Activated CD8-positive, alpha-beta T cell treated with anti-CD3 and anti-CD28 coated beads, Interleukin-2, amount 10 ng/mL, durations not matched to agents 7 days and 5 days (primary cell): ENCODE measurements at regions not wholly inside any gene's neighbourhood (a gene's known extent, or its start where the extent isn't known, plus 50 kb on each side); places are given as distances from the start of the nearest gene placed in this dataset.
A peak's percentile ranks its signal among the peaks of the same experiment; 100 is the strongest.

Experiments
- ATAC-seq: fragments of 150-1000 bp; cut with Tn5 transposase; one replicate; pipeline ENCODE4 v1.10.0; 2021; ENCODE audit warnings: moderate library complexity
- CTCF ChIA-PET: fragments of 350-600 bp; sonication (Branson Sonifier 250); formaldehyde crosslinking; loops from one replicate; lab custom pipeline; 2021; ENCODE audit warnings: antibody characterized with exemption; lab: Charles Lee
- POLR2A ChIA-PET: fragments of 350-600 bp; sonication (Branson Sonifier 250); formaldehyde crosslinking; loops from one replicate; lab custom pipeline; 2021; ENCODE audit warnings: antibody characterized with exemption; lab: Charles Lee
- DNase-seq: peaks from one replicate; pipeline ENCODE4 v3.0.0-alpha.2; 2020
- H3K27ac Mint-ChIP-seq: one replicate; pipeline ENCODE4 v1.8.0; 2021; ENCODE audit warnings: mild to moderate bottlenecking, mixed read lengths
- H3K27me3 Mint-ChIP-seq: one replicate; pipeline ENCODE4 v1.8.0; 2021; ENCODE audit warnings: low read depth, mixed read lengths
- H3K36me3 Mint-ChIP-seq: one replicate; pipeline ENCODE4 v1.8.0; 2021; ENCODE audit warnings: low read depth, mixed read lengths
- H3K4me1 Mint-ChIP-seq: one replicate; pipeline ENCODE4 v1.8.0; 2021; ENCODE audit warnings: low read depth, mixed read lengths
- H3K4me3 Mint-ChIP-seq: one replicate; pipeline ENCODE4 v1.8.0; 2021; ENCODE audit warnings: mild to moderate bottlenecking, mixed read lengths
- H3K9me3 Mint-ChIP-seq: one replicate; pipeline ENCODE4 v1.8.0; 2022; ENCODE audit warnings: mixed read lengths; ENCODE audit not compliant: insufficient read depth

- POLR2A ChIA-PET = no interaction called here
- peak overlapping the region; percentile 89 for H3K27ac Mint-ChIP-seq
- no peaks in the 10 kb centered on the region for H3K27me3 Mint-ChIP-seq
- H3K4me1 Mint-ChIP-seq = peaks cover 28% of the 10 kb centered on the region
- peak overlapping the region; percentile 48 for H3K4me3 Mint-ChIP-seq
- CTCF ChIA-PET = interaction anchor here (0.9 to 1.0 kb wide), 2 partner anchors 43 to 118 kb away, joined by 3 to 4 read pairs; no protein-coding TSS in a partner anchor
- H3K36me3 Mint-ChIP-seq = peaks cover 63% of the 10 kb centered on the region
- H3K9me3 Mint-ChIP-seq = peaks cover 33% of the 10 kb centered on the region
- no peak for DNase-seq
- ATAC-seq = peak; percentile 44
Observed at GRCh38 chr2:181223234-181223633, 234.0 kb upstream of the ITGA4 start.

DNA sequence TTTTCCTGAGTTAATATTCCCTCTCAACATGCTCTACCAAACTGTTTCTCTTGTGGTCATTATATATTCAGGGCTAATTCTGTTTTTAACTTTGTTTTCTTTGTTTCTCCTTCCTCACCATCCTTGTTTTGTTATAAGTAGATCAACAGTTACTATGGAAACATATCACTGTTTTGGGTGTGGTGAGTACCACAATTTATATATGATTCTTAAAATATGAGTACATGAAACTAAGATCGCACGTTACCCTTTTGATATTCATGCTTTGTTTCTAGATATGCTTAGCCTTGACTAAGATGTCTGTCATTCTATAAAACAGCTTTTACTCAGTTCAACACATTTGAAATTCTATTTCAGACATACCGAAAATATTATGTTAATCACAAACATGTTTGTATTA, 232.3 kb upstream of the ITGA4 start:
- ATAC-seq (peak; percentile 47), DNase-seq (no peak)
- Mint-ChIP-seq H3K27me3 (no peaks in the 10 kb centered on the region), H3K4me3 (peak overlapping the region; percentile 54), H3K27ac (peak overlapping the region; percentile 84), H3K9me3 (peaks cover 29% of the 10 kb centered on the region), H3K4me1 (peaks cover 28% of the 10 kb centered on the region), H3K36me3 (peaks cover 62% of the 10 kb centered on the region)
- ChIA-PET CTCF (interaction anchor here (2.4 kb wide), 1 partner anchor 10 kb away, joined by 7 read pairs; no protein-coding TSS in a partner anchor), POLR2A (interaction anchor here (0.7 to 1.2 kb wide), 2 partner anchors 25 to 232 kb away, joined by 3 read pairs; partner anchors contain the start of gene ITGA4)

DNA sequence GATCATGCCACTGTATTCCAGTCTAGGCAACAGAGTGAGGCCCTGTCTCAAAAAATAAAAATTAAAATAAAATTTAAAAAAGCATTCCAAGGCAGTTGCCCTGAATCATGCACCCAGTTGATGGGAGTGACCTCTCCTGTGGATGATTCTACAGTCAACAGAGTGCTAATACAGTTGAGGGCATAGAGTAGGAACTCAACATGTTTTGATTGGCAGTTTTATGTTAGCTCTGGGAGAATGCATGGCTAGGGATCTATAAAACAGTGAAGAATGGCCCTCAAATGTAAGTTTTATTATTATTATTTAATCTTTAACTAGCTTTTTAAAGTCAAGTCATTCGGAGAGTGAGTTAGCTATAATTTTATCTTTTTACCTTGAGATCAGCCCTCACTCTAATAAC, 228.5 kb upstream of the ITGA4 start:
- peaks cover 21% of the 10 kb centered on the region for H3K4me1 Mint-ChIP-seq
- ChIA-PET POLR2A (interaction anchor here (0.9 kb wide), 1 partner anchor 229 kb away, joined by 3 read pairs; no protein-coding TSS in a partner anchor), CTCF (interaction anchor here (1.0 kb wide), 1 partner anchor 10 kb away, joined by 3 read pairs; no protein-coding TSS in a partner anchor)
- H3K27ac Mint-ChIP-seq = no peak overlapping the region
- H3K36me3 Mint-ChIP-seq = peaks cover 43% of the 10 kb centered on the region
- ATAC-seq (no peak), DNase-seq (no peak)
- H3K4me3 Mint-ChIP-seq = no peak overlapping the region
- no peaks in the 10 kb centered on the region for H3K27me3 Mint-ChIP-seq
- H3K9me3 Mint-ChIP-seq = peaks cover 16% of the 10 kb centered on the region

GRCh38 chr2:181231151-181231550, 226.0 kb upstream of the ITGA4 start:
- ChIA-PET POLR2A (no interaction called here), CTCF (no interaction called here)
- Mint-ChIP-seq H3K27me3 (no peaks in the 10 kb centered on the region), H3K9me3 (peaks cover 9% of the 10 kb centered on the region), H3K36me3 (peaks cover 34% of the 10 kb centered on the region), H3K4me3 (no peak overlapping the region), H3K27ac (no peak overlapping the region), H3K4me1 (peaks cover 21% of the 10 kb centered on the region)
- DNase-seq (no peak), ATAC-seq (no peak)

GRCh38 chr2:181231886-181232621, 225.1 kb upstream of the ITGA4 start:
- peaks cover under 1% of the 10 kb centered on the region for H3K9me3 Mint-ChIP-seq
- no peak for ATAC-seq
- DNase-seq = no peak
- H3K36me3 Mint-ChIP-seq = peaks cover 28% of the 10 kb centered on the region
- POLR2A ChIA-PET = no interaction called here
- H3K4me3 Mint-ChIP-seq = no peak overlapping the region
- CTCF ChIA-PET = no interaction called here
- H3K27ac Mint-ChIP-seq = no peak overlapping the region
- peaks cover 28% of the 10 kb centered on the region for H3K4me1 Mint-ChIP-seq
- no peaks in the 10 kb centered on the region for H3K27me3 Mint-ChIP-seq

- Mint-ChIP-seq H3K4me3 (no peak overlapping the region), H3K4me1 (peaks cover 39% of the 10 kb centered on the region)
Observed at GRCh38 chr2:181234487-181234891, 222.7 kb upstream of the ITGA4 start.

GRCh38 chr2:181235011-181235410, 222.2 kb upstream of the ITGA4 start:
- ChIA-PET CTCF (interaction anchor here (1.0 to 2.2 kb wide), 4 partner anchors 9 to 41 kb away, joined by 3 to 7 read pairs (median 3); no protein-coding TSS in a partner anchor), POLR2A (no interaction called here)
- DNase-seq = no peak
- H3K4me3 Mint-ChIP-seq = no peak overlapping the region
- no peak overlapping the region for H3K27ac Mint-ChIP-seq
- H3K4me1 Mint-ChIP-seq = peaks cover 40% of the 10 kb centered on the region
- H3K27me3 Mint-ChIP-seq = no peaks in the 10 kb centered on the region
- ATAC-seq = no peak
- no peaks in the 10 kb centered on the region for H3K9me3 Mint-ChIP-seq
- peaks cover 26% of the 10 kb centered on the region for H3K36me3 Mint-ChIP-seq

More at GRCh38 chr2:181234487-181234891, 222.7 kb upstream of the ITGA4 start:
- ChIA-PET CTCF (interaction anchor here (1.0 to 2.2 kb wide), 6 partner anchors 10 to 137 kb away, joined by 3 to 7 read pairs (median 4); no protein-coding TSS in a partner anchor), POLR2A (no interaction called here)
- Mint-ChIP-seq H3K27me3 (no peaks in the 10 kb centered on the region), H3K9me3 (no peaks in the 10 kb centered on the region), H3K36me3 (peaks cover 25% of the 10 kb centered on the region), H3K27ac (no peak overlapping the region)
- ATAC-seq = no peak
- DNase-seq = no peak

DNA sequence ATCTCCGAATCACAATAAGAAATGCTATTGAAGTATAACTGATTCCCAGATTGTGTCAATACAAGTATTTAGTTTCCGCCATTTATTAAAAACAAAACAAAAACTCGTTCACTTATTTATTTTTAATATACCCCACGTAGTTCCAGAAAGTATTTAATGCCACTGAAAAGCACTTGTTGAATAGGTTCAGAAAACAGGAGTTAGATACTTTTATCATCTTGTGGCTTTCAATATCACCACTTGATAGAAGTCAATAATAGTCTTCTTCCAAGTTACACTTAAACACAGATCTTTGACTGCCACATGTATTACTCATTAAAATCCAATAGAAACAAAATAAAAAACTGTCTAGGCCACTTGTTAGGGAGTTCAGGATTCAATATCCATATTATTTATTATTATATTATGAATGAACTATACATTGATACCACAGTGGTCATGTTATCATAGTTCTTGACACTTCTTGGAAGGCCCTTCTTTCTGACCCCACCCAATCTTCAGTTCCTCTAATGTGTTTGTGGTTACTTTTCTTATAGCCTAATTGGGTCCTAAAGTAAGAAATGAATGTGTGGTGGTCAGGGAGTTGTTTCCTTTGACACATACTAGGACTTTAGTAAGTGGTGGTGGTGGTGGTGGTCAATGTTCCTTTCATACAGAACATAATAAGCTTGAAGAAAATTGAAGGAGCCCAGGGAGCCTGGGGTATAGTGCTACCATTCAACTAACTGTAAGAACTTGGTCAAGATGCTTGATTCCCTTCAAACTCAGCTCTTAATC, 221.3 kb upstream of the ITGA4 start:
- ATAC-seq = peak; percentile 49
- peaks cover 43% of the 10 kb centered on the region for H3K4me1 Mint-ChIP-seq
- CTCF ChIA-PET = interaction anchor here (0.8 to 2.2 kb wide), 4 partner anchors 11 to 221 kb away, joined by 3 to 7 read pairs (median 4); partner anchors contain the start of gene ITGA4
- no peaks in the 10 kb centered on the region for H3K27me3 Mint-ChIP-seq
- peaks cover 26% of the 10 kb centered on the region for H3K36me3 Mint-ChIP-seq
- H3K9me3 Mint-ChIP-seq = no peaks in the 10 kb centered on the region
- peak; percentile 31 for DNase-seq
- no peak overlapping the region for H3K27ac Mint-ChIP-seq
- H3K4me3 Mint-ChIP-seq = no peak overlapping the region
- POLR2A ChIA-PET = interaction anchor here (0.7 to 1.2 kb wide), 2 partner anchors 93 to 95 kb away, joined by 3 read pairs; no protein-coding TSS in a partner anchor

- Mint-ChIP-seq H3K4me1 (peaks cover 50% of the 10 kb centered on the region), H3K27ac (no peak overlapping the region), H3K9me3 (no peaks in the 10 kb centered on the region), H3K27me3 (no peaks in the 10 kb centered on the region), H3K36me3 (peaks cover 26% of the 10 kb centered on the region), H3K4me3 (no peak overlapping the region)
- ATAC-seq (no peak), DNase-seq (no peak)
- POLR2A ChIA-PET = no interaction called here
- CTCF ChIA-PET = interaction anchor here (1.2 to 2.3 kb wide), 3 partner anchors 11 to 135 kb away, joined by 3 to 8 read pairs (median 7); no protein-coding TSS in a partner anchor
Observed at GRCh38 chr2:181239201-181239799, 217.9 kb upstream of the ITGA4 start.

- POLR2A ChIA-PET = interaction anchor here (1.3 kb wide), 1 partner anchor 136 kb away, joined by 3 read pairs; no protein-coding TSS in a partner anchor
- H3K27me3 Mint-ChIP-seq = no peaks in the 10 kb centered on the region
- H3K9me3 Mint-ChIP-seq = no peaks in the 10 kb centered on the region
- peaks cover 28% of the 10 kb centered on the region for H3K36me3 Mint-ChIP-seq
- CTCF ChIA-PET = interaction anchor here (0.6 to 2.0 kb wide), 5 partner anchors 13 to 225 kb away, joined by 3 to 8 read pairs (median 3); no protein-coding TSS in a partner anchor
- peaks cover 48% of the 10 kb centered on the region for H3K4me1 Mint-ChIP-seq
- no peak overlapping the region for H3K27ac Mint-ChIP-seq
- ATAC-seq = no peak
- no peak overlapping the region for H3K4me3 Mint-ChIP-seq
- DNase-seq = no peak
Observed at GRCh38 chr2:181240844-181241243, 216.3 kb upstream of the ITGA4 start.

DNA sequence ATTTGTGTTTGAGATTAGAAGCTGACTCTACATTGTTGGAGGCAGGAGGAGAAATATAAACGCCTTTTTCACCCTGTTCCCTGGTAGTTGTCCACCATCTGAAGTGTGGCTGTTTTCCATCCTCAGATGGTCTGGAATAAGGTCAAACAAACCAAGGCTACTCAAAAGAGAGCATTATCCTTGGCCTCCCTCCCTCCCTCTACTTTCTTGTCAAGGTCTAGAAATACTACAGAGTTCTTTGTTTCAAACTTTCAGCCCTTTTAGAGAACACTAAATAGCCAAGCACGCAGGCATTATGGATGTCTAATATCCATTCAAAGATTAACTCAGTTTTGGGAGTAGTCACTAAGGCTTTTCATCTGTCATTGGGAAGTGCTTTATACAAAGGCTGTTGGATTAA, 215.8 kb upstream of the ITGA4 start:
- Mint-ChIP-seq H3K4me3 (no peak overlapping the region), H3K27ac (peak overlapping the region; percentile 51), H3K9me3 (no peaks in the 10 kb centered on the region), H3K36me3 (peaks cover 28% of the 10 kb centered on the region), H3K27me3 (no peaks in the 10 kb centered on the region), H3K4me1 (peaks cover 43% of the 10 kb centered on the region)
- POLR2A ChIA-PET = interaction anchor here (1.3 kb wide), 1 partner anchor 137 kb away, joined by 3 read pairs; no protein-coding TSS in a partner anchor
- ATAC-seq = peak; percentile 26
- CTCF ChIA-PET = interaction anchor here (0.9 to 2.0 kb wide), 5 partner anchors 19 to 136 kb away, joined by 3 to 8 read pairs (median 3); no protein-coding TSS in a partner anchor
- DNase-seq = no peak
